Posterior vena cava (tissue), 2 donors: ENCODE measurements at regions not wholly inside any gene's neighbourhood (a gene's known extent, or its start where the extent isn't known, plus 50 kb on each side); places are given as distances from the start of the nearest gene placed in this dataset.
"Not testable (repeated sequence)": the region's sequence is repeated elsewhere in the genome, so short reads cannot be mapped to it uniquely, and the experiment has no call there.

Experiments used
- DNase-seq: peaks from one replicate; pipeline ENCODE4 v3.0.0-alpha.2; 2020; ENCODE audit warnings: low spot score
- intact Hi-C, 2 donors: fragments of 100-400 bp; cut with DNase I; formaldehyde crosslinking; loops; one replicate each; pipeline versions ENCODE4 v1.14.1 to v1.14.2; 2022 to 2023
- donor health status: DM: yes; HTN: yes; CAD: no.
- donor health status: DM: yes; HTN: yes; CAD: no.

DNA sequence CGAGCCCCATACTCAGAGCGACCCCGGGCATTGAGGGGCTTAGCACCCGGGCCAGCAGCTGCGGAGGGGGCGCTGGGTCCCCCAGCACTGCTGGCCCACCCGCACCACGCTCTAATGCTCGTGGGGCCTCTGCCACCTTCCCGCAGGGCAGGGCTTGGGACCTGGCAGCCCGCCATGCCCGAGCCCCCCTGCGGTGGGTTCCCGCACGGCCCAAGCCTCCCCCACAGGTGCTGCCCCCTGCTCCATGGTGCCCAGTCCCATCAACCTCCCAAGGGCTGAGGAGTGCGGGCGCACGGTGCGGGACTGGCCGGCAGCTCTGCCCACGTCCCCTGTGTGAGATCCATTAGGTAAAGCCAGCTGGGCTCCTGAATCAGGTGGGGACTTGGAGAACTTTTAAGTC, 429.2 kb upstream of the PCDH11Y start:
- DNase-seq, result peak; percentile 4
- intact Hi-C loops, result not testable (repeated sequence)

DNA sequence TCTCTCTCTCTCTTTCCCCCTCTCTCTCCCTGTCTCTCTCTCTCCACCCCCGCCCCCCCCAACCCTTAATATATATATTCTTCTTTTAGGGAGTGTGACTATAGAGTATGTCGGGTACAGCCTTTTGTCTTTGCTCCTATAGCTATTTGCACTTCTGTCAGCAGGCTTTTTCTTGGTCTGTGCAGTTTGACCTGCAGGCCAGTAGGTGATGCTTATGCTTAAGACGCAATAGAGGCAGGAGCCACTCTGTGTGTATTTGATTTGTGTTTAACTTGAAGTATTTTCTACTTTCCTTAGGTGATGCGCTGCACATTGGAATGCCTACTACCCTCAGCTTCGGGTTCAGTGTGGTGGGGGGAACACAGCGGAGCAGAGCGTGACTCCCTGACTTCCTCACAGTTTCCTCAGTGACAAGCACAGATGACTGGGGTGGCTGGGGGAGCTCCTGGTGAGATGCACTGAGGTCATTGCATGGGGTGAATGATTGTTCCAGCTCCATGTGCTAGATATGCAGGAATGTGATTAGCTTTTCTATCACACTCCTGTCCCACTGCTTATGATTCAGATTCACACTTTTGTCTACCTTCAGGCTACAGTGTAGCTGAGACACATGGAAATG, 407.1 kb upstream of the PCDH11Y start:
- intact Hi-C loops, DNase-seq: not testable (repeated sequence)

DNA sequence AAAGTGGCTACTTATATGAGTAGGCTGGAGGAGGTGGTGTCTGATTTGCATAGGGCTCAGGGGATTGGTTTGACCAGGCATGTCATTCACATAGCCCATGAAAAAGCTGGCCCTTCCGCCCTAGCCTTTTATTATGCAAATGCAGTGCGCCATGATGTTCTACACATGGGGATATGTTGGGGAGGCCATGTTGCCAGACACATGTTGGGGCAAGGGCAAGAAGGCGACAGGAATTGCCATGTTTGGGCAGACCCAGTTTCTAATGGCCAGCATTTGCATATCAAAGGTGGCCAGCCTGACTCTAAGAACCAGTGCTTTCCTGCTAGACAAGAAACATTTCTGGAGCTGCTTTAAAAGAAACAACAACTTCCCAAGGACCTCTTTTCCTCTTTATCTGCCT, 396.6 kb upstream of the PCDH11Y start:
- DNase-seq, intact Hi-C loops: not testable (repeated sequence)
